GM19452 (cell line): ENCODE measurements at regions not wholly inside any gene's neighbourhood (a gene's known extent, or its start where the extent isn't known, plus 50 kb on each side); places are given as distances from the start of the nearest gene placed in this dataset.

ENCODE experiments used
- ATAC-seq: cut with Tn5 transposase; IDR thresholded peaks from one replicate; pipeline ENCODE4 v1.9.1; 2021; ENCODE audit not compliant: unreplicated experiment

DNA sequence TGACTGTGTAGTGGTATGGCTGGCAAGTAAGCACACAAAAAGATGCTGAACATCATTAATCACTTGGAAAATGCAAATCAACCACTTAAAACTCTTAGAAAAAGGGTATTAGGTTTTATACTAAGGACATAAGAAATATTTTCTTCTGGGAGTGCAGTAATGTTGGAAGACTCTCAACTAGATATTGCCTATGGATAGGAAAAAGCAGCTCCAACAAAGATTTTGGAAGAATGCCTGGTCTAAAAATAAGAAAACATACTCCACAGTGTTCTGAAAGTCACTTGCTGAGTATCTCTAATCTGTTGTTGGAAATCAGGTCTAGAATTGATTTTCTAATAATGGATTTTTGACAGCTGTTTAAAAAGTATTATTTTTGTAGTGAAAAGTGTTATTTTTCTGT is 50.8 kb upstream of the PHYHIPL start:
- ATAC-seq = no peak

DNA sequence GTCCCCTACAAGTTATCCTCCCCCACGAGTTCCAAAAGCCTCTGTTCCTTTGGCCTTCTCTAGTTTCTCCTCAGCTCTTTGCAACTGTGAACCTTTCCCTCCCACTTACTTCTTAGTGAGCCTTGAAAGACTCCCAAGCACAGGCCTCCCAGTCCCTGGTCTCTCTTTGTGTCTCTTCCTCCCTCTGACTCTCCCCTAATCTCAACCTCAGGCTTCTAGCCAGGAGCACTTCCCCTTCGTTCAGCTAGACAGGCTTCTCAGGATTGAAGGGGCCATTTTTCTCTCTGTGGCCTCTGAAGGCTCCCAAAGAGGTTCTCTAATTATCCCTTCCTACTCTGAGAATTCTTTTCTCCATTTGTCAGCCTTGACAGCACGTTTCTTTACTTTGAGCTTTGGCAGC is 50.2 kb upstream of the PHYHIPL start:
- ATAC-seq = no peak
